ENCODE measurements at regions not wholly inside any gene's neighbourhood (a gene's known extent, or its start where the extent isn't known, plus 50 kb on each side); places are given as distances from the start of the nearest gene placed in this dataset.

DNA sequence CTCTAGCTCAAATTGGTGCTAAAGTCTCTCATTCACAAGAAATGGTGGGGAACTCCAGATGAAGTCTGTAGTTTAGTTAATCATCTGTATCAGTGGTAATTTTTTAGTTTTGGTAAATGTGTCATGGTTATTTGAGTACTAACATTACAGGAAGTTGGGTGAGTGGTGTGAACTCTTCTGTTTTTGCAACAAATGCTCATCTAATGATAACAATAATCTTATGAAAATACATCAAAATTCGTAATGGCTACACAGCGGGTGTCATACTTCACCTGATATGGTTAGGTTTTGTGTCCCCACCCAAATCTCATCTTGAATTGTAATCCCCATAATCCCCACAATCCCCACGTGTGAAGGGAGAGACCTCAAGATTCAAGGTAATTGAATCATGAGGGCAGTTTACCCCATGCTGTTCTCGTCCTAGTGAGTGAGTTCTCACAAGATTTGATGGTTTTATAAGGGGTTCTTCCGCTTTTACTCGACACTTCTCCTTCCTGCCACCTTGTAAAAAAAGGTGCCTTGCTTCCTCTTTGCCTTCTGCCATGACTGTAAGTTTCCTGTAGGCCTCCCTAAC, 209.3 kb upstream of the FOXN3 start:
- no peak for DNase-seq (ENCODE audit: low read depth)

DNA sequence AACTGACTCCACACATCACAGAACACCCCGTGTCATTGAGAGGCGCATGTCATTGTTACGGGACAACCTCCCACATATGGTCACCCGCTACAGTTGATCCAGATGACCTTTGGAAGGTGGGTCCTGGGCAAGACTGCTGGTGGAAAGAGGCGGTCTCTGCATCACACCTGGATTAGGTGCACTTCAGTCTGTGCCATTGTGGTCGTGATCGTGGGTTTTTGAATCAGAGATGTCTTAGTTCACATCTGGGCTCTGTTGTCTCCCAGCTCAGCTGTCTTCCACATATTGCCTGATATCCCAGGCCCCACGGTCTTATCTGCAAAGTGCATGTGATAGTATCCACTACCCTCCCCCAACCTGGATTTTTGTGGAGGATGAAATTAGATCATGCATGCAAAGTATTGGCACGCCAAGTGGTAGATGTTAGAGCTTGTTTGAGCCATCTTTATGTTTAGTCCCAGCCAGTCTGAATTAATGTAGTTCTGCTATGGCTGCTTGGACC, 208.7 kb upstream of the FOXN3 start:
- no peak for DNase-seq (ENCODE audit: low read depth)

DNA sequence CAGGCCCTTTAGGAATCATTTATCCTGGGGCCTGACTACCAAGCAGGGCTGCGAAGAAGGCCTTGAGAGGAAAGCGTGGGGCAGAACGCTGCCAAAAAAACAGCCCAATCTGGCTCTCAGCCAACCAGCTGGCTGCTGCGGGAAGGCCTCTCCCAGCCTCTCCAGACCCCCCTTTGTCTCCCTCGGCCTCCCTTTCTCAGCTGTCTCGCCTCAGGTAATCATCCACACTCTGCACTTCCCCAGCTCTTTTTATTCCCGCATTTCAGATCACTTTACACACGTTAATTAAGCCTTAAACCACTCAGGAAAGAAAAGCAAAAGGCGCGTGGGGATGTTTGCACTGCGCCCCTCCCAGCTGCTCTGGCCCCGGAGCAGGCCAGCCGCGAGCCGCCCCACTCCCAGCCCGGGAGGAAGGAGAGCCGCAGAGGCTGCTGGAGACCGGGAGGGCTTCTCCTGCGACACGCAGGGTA, 208.2 kb upstream of the FOXN3 start:
- DNase-seq (ENCODE audit: low read depth) = no peak

- no peak for DNase-seq (ENCODE audit: low read depth)
These were observed 207.6 kb upstream of the FOXN3 start for GRCh38 chr14:89624500-89625156.

DNA sequence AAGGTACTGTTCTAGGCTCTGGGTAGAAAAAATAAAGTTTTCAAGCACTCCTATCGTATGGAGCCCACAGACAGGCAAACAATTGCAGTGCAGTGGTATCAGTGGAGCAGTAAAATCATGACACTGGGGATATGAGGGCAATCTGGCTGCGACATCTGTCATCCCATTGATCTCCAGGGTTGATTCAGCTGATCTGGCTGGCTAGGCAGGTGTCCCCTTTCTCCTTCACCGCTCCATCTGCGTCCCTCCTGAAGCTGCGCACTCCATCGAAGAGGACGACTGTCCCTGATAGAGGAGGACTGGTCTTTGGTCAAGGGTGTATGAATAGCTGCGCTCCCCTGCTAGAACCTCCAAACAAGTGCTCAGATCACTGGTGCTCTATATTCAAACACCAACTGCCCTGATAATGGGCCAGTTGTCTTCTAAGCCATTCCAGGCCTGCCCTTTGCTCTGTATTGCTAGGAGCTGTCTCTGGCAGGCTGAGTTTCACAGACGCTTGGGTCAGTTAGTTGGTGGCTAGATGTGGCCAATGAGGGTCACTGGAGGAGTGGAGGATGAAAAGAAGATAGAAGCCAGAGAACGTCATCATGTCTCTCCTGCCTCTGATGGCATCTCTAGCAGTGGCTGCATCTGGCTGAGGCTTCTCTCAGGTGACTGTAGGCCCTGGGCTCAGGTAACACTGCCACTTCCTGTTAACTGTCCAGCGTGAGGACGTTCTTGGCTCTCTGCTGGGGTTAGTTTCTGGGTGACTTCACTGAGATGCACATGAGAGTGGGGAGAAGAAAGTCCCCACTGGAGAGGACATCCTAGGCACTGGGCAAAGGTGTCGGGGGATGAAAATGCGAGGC, 205.0 kb upstream of the FOXN3 start:
- no peak for DNase-seq (ENCODE audit: low read depth)

DNA sequence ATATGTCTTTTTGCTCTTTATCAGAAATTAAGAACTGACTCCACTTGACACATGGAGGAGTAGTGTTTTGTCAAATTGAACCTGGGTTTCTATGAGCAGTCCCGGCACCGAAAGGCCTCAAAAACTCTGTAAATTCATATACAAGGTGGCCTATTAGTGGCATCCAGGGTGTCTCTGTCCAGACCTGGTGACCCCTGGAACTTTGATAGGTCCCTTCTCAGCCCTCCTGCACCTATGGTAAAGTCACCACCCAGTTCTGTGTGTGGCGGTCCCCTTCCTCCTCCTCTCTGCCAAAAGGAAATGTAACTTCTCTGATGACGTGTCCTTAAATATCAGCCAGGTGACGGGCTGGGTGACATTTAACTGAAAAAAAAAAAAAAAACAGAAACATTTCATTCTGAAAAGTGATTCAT, 204.0 kb upstream of the FOXN3 start:
- DNase-seq (ENCODE audit: low read depth) = no peak

GRCh38 chr14:89620436-89620835, 203.4 kb upstream of the FOXN3 start:
- DNase-seq (ENCODE audit: low read depth) = no peak

- no peak for DNase-seq (ENCODE audit: low read depth)
These were observed 202.6 kb upstream of the FOXN3 start for GRCh38 chr14:89619596-89619995.

GRCh38 chr14:89618811-89619551, 201.9 kb upstream of the FOXN3 start:
- no peak for DNase-seq (ENCODE audit: low read depth)

DNA sequence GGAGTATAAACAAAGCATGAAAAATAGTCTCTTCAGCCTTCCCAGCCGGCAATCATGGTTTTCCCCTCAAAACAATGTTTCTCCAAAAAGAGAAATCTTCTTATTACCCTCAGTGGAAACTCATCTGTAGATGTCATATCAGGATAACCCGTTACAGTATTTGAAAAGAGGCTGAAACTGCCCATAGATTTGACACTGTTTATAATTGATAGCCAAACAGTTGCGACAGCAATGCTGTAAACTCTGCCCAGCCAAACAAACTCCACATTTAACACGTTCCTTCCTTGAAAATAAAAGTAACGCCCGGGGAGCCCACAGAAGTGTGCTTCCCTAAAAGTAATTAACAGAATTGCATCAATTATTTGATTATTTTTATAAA, 201.3 kb upstream of the FOXN3 start:
- no peak for DNase-seq (ENCODE audit: low read depth)

DNA sequence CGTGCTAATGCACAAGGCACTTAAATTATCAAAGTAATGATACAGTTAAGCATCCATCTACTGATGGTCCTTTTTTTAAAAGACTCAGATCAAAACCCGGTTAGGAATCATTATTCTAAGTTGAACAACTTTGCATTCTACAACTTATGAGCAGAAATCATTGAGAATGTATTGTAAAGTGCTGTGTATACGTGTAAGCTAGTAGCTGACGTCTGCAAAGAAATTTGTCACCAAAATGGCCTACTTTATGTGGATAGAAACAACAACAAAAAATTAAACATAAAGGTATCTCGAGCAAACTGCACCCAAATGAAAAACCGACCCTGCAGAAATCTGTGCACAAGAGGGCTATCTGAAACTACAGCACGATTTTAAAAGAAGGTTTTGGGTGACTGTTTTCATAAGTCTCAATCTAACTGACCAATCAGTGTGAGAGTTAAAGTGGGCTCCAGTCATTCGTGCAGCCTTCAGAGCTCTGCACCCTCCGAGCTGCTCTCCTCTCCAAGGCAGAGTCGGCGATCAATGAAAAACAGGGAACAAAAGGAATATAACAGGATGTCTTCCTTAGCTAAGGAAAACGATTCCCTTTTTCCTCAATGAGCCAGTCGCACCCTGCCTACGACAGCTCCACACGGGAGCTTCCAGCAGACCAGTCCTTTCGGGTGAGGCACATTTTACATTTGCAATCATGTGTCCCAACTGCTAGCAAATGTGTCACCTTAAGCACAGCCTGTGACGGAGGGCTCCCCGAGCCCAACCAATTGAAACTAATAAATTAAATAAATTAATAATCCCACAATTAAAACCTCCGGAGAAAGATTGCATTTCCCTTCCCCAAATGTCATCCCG, 200.7 kb upstream of the FOXN3 start:
- DNase-seq (ENCODE audit: low read depth) = no peak

DNA sequence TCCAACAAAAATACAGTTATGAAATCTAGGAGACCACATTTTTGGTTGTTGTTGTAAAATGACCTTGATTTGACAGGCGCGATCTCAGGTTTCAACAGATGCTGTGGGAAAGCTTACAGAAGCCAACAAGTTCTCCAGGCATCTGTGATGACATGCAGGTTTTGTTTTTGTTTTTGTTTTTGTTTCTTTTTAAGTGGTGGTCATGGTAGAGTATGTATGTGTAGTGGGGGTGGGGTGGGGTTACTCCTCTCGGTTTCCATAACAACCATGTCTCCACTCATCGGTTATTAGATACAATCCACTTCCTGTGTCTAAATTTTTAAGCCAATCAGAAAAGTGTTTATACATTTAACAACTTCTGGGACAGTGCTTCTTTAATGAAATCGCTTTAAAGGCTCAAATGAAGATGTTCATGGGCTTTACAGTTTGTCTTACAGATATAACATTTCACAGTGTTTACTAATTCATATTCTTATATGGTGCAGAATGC, 199.9 kb upstream of the FOXN3 start:
- DNase-seq (ENCODE audit: low read depth) = no peak

GRCh38 chr14:89616425-89616824, 199.4 kb upstream of the FOXN3 start:
- DNase-seq (ENCODE audit: low read depth) = no peak

DNA sequence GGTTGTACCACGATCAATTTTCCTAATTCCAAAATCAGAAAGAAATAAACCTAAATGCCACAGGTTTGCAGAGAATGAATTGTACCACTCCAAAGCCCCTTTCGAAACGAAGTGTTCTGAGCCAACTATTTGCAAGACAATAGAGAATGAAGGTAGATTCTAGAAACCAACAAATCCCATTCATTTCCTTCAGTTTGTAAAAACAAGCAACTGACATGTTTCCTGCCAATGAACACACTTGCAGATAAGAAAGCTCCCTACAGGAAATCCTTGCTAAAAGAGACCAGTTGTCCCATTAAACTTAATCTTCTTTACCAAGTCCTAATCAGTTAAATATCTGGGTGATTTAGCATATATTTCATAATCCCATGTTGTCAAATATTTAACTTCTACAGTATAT, 198.4 kb upstream of the FOXN3 start:
- no peak for DNase-seq (ENCODE audit: low read depth)

DNA sequence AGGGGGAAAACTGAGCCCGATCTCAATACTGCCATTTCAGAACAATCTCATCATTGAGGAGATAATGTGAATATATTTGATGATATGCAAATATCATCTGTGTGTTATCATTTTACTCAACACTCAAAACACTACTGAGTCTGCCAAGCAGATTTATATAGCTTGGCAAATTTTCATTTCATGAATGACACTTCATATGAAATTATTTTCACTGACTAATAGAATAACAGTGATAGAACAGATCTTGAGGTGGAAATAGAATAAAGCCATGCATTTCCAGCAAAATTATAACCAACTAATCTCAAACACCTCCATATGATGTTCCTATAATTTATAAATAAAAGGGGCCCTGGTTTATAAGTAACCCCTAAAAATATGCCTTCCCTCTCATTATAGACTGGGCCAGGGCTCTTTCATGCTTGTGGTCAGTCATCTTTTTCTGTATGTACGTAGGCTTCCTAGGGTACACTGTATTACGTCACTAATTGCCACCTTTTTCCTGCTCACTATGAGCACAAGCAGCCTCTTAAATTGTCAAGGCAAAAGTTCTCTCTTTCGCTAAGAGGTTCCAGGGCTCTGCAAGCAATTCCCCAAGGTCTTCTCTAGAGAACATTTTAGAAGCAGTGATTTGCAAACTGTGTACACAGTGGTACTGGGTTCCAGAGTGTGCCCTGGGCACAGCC, 197.1 kb upstream of the FOXN3 start:
- DNase-seq (ENCODE audit: low read depth) = no peak

DNA sequence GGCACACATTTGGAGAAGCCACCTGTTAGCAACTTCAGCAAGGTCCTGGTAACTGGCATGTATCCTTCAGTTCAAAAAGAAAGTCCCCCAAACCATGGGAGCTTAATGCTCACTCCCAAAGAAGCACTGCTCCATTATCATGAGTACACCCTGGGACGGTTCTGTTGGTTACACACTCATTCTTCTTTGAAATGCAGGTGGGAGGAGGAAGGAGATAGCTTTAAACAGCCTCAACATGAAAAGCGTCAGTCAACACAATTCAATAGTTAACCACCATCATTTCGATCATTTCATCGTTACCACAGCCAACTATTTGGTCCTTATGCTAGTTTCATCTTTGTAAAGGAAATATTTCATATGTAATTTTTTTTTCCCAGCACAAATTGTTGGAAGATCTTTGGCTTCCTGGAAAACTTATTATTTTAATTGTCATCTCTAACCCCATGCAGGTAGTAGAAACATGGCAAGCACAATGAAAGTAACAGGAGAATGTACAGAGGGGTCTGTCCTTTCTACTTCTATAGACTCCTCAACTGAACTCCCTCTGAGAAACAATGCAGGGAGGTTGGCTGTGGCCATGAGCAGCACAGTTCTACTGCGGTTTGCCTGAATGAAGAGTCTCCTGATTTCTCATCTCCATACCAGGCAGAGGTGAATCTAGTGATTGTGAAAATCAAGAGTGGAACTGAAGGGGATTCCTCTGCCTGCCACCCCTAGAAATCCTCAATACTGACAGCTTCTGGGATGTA, 196.4 kb upstream of the FOXN3 start:
- no peak for DNase-seq (ENCODE audit: low read depth)

- DNase-seq (ENCODE audit: low read depth) = no peak
These were observed 192.6 kb upstream of the FOXN3 start for GRCh38 chr14:89609500-89610100.

DNA sequence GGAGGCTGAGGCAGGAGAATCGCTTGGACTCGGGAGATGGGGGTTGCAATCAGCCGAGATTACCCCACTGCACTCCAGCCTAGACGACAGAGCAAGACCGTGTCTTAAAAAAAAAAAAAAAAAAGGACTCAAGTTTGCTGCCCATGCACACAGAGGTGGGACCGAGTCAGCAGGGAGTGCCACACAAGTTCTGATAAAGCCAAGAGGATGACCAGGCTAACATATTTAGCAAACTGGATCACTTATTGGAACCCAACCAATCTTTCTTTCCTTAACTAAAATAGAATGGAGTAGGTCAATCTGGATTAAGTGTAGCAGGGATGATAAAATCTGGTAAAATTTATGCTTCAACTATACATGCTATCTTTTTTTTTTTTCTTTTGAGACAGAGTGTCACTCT, 190.4 kb upstream of the FOXN3 start:
- no peak for DNase-seq (ENCODE audit: low read depth)

GRCh38 chr14:89603938-89604480, 187.0 kb upstream of the FOXN3 start:
- DNase-seq (ENCODE audit: low read depth) = no peak

Measured in stimulated activated CD8-positive, alpha-beta memory T cell treated with anti-CD3 and anti-CD28 coated beads, Interleukin-7, amount 100 ng/mL, for 24 hours (primary cell).